Cardiac muscle cell (in vitro differentiated cells and primary cell): ENCODE measurements at regions not wholly inside any gene's neighbourhood (a gene's known extent, or its start where the extent isn't known, plus 50 kb on each side); places are given as distances from the start of the nearest gene placed in this dataset.

Experiments used
- DNase-seq, 2 donors: peaks; one replicate each; pipeline versions ENCODE4 v3.0.0 to v3.0.0-alpha.2; 2010 to 2017; ENCODE audit warnings: low read depth in 1 of 2, low spot score in 1 of 2
- H3K27ac ChIP-seq: fragments of 200-600 bp; sonication (generic); 2 replicates; pipeline ENCODE4 v1.5.1; 2016
- H3K27me3 ChIP-seq: fragments of 200-600 bp; sonication (generic); 2 replicates; pipeline ENCODE4 v1.6.0; 2016; ENCODE audit warnings: control low read depth
- H3K36me3 ChIP-seq: fragments of 200-600 bp; sonication (generic); 2 replicates; pipeline ENCODE4 v1.5.1; 2016; ENCODE audit warnings: control low read depth
- H3K4me1 ChIP-seq: fragments of 200-600 bp; sonication (generic); 2 replicates; pipeline ENCODE4 v1.8.1; 2017; ENCODE audit warnings: low read depth, mild to moderate bottlenecking, mixed run types
- H3K4me3 ChIP-seq: fragments of 200-600 bp; sonication (generic); 2 replicates; pipeline ENCODE4 v1.5.1; 2016; ENCODE audit warnings: mild to moderate bottlenecking
- H3K9me3 ChIP-seq: fragments of 200-600 bp; sonication (generic); 2 replicates; pipeline ENCODE4 v1.5.1; 2017; ENCODE audit warnings: low read depth, mild to moderate bottlenecking, control low read depth
- TF ChIP-seq, protein P1 (sequence below): IDR thresholded peaks from 2 replicates; pipeline ENCODE4 v1.5.1; 2012; ENCODE audit warnings: low read depth, mild to moderate bottlenecking, low read length

DNA sequence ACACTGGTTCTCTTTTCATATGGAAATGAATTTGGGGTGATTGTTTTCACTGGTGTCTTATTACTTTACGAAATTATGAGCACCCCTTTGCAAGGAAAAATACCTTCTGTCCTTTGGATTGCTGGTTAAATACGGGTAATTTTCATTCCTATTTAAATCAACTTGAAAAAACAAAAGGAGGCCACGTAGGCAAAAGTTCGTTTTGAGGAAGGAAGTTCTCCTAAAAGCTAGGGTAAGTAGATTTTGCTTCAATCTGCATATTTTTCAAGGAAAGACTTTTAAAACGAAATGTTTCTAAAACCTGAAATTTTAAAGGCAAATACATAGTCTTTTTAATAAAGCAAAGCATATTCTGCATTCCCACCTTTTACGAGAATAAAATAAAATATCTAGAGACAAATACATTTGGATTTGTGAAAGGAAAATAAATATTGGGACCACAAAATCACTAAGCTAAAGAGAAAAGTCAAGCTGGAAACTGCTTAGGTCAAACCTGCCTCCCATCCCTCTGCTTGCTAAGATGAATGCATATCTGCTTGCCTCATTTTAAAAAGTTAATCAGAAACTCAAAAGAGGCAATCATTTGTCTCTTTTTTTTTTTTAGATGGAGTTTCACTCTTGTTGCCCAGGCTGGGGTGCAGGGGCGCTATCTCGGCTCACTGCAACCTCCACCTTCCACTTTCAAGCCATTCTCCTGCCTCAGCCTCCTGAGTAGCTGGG lies 70.9 kb upstream of the ETS2 start:
- H3K9me3 ChIP-seq = no peaks in the 10 kb centered on the region
- no peaks in the 10 kb centered on the region for H3K27me3 ChIP-seq
- peaks cover 6% of the 10 kb centered on the region for H3K4me1 ChIP-seq
- H3K4me3 ChIP-seq = peak overlapping the region; percentile 14
- TF ChIP-seq, protein P1, sequence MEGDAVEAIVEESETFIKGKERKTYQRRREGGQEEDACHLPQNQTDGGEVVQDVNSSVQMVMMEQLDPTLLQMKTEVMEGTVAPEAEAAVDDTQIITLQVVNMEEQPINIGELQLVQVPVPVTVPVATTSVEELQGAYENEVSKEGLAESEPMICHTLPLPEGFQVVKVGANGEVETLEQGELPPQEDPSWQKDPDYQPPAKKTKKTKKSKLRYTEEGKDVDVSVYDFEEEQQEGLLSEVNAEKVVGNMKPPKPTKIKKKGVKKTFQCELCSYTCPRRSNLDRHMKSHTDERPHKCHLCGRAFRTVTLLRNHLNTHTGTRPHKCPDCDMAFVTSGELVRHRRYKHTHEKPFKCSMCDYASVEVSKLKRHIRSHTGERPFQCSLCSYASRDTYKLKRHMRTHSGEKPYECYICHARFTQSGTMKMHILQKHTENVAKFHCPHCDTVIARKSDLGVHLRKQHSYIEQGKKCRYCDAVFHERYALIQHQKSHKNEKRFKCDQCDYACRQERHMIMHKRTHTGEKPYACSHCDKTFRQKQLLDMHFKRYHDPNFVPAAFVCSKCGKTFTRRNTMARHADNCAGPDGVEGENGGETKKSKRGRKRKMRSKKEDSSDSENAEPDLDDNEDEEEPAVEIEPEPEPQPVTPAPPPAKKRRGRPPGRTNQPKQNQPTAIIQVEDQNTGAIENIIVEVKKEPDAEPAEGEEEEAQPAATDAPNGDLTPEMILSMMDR = no peak
- H3K36me3 ChIP-seq = no peaks in the 10 kb centered on the region
- no peak for DNase-seq
- peak overlapping the region; percentile 46 for H3K27ac ChIP-seq

DNA sequence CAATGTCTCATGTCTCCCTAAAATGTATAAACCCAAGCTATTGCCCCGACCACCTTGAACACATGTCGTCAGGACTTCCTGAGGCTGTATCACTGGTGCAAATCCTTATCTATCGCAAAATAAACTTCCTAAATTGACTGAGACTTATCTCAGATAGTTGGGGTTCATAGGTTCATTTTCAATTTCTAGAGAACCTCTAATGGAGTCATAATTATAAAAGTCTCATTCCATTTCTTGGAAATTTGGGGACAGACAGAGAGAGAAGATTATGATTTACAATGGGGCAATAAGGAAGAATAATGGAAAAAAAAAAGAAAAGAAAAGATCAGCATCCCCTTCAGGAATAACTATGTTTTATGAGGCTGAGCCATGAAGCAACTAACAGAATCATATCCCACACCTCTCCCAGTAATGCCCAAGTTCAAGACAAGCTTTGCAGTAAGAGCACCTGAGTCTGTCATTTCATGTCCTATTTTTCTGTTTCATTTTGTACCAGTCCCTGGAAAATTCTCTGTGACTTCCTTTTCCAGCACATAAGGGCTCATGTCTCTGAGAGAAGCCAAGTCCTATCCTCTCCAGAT lies 70.0 kb upstream of the ETS2 start:
- TF ChIP-seq, protein P1 = no peak
- Histone ChIP-seq H3K9me3 (no peaks in the 10 kb centered on the region), H3K27ac (no peak overlapping the region), H3K4me3 (no peak overlapping the region), H3K36me3 (no peaks in the 10 kb centered on the region), H3K27me3 (no peaks in the 10 kb centered on the region), H3K4me1 (peaks cover 6% of the 10 kb centered on the region)
- no peak for DNase-seq

DNA sequence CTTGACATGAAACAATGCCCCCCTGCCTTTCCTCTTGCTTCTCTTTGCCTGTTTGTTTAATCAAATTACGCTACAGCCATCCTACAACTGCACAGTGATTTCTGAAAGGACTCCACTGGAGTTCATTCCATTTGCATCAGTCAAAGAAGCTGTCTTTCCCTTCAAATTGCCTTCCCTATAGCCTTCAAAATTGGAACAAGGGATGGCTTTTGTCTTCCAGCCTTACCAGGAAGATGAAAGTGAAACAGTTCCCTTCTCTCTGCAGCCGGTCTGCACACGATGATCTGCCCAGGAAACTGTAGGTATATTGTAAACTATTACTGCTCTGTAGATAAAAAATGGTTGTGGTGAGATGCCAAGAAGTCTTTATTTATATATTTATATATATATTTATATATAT lies 65.6 kb upstream of the ETS2 start:
- Histone ChIP-seq H3K9me3 (no peaks in the 10 kb centered on the region), H3K27me3 (no peaks in the 10 kb centered on the region), H3K36me3 (no peaks in the 10 kb centered on the region), H3K4me3 (no peak overlapping the region), H3K4me1 (peaks cover 5% of the 10 kb centered on the region), H3K27ac (no peak overlapping the region)
- TF ChIP-seq, protein P1 = no peak
- no peak for DNase-seq

DNA sequence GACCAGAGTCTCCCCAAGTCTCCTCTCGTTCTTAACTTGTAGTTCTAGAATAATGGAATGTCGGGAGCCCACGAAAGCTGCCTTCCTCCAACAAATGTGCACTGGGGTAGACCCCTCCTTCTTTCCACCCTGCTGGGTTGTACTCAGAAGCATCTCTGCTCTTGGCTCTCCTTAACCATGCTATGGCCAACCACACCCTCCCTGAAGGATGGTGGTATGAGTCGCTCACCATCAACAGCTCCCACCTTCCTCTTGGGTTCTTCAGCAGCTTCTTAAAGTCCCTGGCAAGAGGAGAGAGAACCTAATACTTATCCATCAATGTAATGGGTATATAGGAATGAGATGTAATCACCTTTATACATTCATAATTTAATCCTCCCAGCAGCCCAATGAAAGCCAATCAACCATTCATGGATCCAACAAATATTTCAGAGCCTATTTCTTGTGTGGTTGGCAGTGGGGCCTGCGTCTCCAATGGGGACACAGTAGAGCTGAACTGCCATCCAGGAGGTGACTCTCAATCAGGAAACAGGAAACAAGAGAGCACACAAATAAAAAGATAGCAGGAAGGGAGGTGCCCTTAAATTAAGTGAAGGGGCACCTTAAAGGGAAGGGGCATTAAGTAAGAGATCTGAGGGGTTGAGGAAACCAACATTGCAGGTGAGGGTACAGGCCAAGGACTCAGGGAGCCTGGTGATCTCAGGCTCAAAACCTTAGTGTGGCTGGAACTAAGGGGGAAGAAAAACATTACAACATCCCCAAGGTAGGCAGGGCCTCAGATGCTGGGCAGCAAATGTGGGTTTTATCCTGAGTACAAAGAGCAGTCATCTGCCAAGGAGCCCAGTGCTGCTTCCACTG lies 64.4 kb upstream of the ETS2 start:
- no peak overlapping the region for H3K27ac ChIP-seq
- DNase-seq = no peak
- H3K27me3 ChIP-seq = no peaks in the 10 kb centered on the region
- H3K9me3 ChIP-seq = no peaks in the 10 kb centered on the region
- no peaks in the 10 kb centered on the region for H3K36me3 ChIP-seq
- peaks cover 5% of the 10 kb centered on the region for H3K4me1 ChIP-seq
- TF ChIP-seq, protein P1 = no peak
- no peak overlapping the region for H3K4me3 ChIP-seq

DNA sequence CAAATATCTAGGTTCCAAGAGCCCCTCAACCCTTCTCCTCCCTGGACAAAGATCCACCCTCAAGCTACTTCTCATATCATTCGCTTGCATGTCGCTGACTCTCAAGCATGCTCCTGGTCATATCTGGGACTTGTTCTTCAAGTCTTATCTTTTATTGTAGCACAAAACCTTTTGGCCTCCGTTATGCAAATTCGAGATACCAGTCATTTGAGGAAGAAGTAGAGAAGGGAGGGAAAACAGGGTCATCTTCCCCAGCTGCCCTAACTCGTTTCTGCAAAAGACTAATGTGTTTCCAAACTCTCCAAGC lies 63.8 kb upstream of the ETS2 start:
- H3K27me3 ChIP-seq = no peaks in the 10 kb centered on the region
- no peak for DNase-seq
- TF ChIP-seq, protein P1 = no peak

More for the DNA sequence above, 63.8 kb upstream of the ETS2 start:
- no peaks in the 10 kb centered on the region for H3K9me3 ChIP-seq
- no peak overlapping the region for H3K4me3 ChIP-seq
- no peak overlapping the region for H3K27ac ChIP-seq
- peaks cover 5% of the 10 kb centered on the region for H3K4me1 ChIP-seq
- no peaks in the 10 kb centered on the region for H3K36me3 ChIP-seq
